ENCODE measurements at regions not wholly inside any gene's neighbourhood (a gene's known extent, or its start where the extent isn't known, plus 50 kb on each side); places are given as distances from the start of the nearest gene placed in this dataset.
"Not testable (repeated sequence)": the region's sequence is repeated elsewhere in the genome, so short reads cannot be mapped to it uniquely, and the experiment has no call there.

DNA sequence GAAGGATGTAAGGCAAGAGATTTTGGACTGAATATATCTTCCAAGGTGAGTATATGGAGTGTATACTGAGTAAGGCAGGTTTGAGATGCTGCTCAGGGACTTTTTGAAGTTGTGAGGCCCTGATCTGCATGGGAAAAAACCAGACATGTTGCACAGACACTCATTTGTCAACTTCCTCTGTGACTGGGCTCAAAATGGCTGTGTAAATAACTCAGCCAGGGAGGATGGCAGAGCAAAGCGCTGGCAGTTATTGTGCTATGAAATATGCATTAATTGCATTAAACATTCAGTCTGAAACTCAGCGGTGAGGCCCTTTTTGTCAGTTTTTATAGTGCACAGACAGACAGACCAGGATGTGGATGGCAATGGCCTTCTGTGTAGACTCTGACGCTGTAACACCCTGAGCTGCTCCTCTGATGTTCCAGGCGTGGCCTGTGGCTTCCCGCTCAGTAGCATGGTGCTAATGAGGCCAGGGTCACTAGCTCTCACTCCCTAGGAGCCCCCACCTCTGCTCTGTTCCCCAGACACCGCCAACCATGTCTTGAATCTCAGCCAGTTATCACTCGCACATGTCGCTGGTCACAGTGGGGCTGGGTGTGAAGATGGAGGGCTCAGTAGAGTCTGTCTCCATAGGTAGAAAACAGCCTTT, 307.0 kb upstream of the PROX1 start:
- no peak for DNase-seq (ENCODE audit: low spot score)

DNA sequence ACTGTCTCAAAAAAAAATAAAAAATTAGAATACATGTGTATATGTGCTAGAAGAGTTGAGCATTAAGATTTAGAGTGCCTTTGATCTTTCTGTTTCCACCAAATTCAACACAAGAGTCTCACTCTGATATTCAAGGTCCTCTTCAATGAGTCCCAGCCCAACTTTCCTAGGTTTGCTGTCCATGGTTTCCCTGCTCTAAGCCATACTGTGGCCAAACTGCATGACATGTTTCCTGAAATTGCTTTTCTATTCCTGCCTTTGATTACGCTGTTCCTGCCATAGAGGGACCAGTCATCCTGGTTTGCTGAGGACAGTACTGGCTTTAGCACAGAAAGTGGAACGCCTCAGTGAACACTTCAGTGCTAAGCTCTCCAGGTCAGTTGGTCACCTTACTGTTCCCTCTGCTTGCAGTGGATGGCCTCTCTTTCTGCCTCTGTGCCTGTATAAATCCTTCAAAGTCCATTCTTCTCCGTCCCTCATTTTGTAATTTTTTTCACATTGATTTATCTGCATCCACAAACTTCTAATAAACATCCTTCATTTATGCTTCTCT, 305.9 kb upstream of the PROX1 start:
- DNase-seq (ENCODE audit: low spot score): no peak

DNA sequence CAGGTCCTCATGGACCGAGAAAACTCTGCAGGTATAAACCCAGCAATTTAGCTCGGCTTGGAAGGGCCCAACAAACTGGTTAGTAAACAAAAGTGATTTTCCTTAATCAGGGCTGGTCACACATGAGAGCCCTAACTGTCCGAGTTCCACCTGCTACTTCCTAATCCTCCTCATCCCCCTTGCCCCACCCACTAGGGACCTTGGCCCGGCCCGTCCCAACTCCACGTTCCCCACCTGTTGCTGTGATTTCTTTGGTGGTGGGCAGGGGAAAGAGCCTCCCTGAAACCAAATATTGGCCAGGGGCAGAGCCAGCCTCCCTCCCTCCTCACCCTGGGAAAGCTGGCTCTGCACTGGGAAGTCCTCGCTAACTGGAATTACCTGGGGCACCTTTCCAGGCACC, 304.2 kb upstream of the PROX1 start:
- no peak for DNase-seq (ENCODE audit: low spot score)

DNA sequence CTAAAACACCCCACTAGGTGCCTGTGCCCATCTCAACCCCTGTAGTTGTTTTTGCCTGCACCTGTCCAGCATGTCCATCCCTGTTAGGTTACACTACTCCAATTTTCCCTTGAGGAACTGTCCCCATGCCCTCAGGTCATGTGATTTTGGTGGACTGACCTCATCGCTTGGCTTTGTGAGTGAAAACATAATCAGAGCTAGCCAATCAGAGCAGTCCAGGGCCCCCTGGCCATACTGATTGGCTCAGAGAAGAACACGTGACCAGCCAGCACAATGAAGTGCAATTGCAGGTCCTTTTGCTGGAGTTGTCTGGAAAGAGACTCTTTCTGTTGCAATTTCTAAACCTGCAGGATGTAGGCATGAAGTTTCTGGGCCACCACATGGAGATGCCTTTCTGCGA, 303.3 kb upstream of the PROX1 start:
- no peak for DNase-seq (ENCODE audit: low spot score)

DNA sequence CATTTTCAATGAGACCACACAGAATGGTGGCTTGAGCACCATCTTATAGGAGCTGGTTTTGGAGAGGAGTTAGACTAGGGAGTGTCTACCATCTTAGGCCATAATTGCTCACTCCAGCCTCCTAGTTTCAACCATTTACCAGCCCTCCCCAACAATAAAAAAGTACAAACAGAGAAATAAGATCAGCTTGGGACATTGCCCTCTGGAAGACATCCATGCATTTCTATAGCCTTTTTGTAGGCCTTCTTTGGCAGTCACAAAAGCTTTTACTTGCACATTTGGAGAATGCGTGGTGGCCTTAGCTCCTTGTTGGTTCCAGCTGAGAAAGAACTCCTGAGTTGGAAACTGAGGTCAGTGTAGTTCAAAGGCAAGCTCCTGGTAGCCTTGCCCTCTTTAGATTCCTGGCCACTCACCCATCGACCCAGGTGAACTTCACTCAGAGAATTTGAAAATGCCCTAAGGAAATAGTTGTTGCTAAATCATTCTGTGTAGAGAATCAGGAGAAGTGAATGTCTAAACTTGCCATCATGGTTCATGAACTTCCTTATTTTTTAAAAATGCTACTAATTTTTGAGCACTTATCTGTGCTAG, 301.7 kb upstream of the PROX1 start:
- DNase-seq (ENCODE audit: low spot score): no peak

DNA sequence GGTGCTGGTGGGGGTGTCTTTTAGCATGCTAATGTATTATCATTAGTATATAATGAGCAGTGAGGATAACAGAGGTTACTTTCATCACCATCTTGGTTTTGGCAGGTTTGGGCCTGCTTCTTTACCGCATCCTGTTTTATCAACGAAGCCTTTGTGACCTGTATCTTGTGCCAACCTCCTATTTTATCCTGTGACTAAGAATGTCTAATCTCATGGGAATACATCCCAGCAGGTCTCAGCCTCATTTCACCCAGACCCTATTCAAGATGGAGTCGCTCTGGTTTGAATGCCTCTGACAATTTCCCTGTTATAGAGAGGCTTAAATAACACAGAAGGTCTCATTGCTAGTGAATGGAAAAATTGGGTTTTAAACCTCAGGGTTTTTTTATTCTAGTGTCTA, 300.8 kb upstream of the PROX1 start:
- no peak for DNase-seq (ENCODE audit: low spot score)

DNA sequence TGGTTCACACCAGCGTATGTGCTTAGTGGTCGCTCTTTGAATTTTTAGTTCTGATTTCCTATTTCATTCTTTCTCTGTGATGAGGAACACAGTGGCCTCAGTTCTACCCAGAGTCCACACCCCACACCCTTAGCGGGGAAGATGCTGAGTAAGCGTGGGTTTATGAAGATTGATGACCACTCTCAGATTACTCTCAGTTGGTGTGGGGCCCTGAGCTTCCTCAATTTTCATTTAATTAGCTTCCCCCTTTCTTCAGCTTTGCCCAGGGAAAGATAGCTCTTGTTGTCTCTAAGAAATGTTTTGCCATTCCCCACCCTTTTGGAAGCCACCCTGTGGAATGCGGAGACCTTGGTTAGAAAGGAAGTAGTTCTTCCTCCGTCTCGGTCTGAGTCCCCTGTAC, 299.9 kb upstream of the PROX1 start:
- DNase-seq (ENCODE audit: low spot score): no peak

DNA sequence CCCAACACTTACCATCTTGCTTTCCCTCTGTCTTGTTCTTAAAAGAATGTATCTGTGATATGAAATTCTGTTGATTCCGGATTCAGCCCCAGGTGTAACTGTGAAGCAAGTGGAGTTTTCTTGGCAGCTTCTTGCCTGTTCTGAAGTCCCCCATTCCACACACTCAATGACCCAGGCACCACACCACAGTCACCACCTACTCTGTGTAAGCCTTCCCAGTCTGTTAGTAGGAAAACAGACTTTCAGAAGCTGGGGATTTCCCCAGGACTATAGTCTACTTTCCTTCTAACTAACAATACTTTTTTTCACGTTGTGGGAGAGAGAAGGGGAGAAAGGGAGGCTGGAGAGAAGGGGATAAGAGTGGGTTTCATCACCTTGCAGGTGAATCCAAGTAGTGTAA, 299.1 kb upstream of the PROX1 start:
- no peak for DNase-seq (ENCODE audit: low spot score)

DNA sequence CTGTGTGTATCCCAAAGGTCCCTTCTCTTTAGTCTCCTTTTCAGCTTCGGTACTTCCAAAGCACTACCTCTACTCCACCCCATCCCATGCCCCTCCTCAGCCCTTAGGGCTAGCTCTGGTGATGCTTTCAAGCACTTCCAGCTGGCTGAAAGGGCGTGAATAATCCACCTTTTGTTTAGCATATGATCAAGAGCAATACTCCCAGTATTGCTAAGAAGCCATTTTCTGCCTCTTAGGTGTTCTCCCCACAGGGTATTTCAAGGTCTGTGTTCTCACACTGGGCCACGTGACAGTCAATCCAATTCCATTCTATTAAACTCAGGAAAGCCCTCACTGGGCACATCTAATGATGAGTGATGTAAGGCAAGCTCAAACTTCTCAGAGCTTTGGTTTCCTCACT, 298.5 kb upstream of the PROX1 start:
- no peak for DNase-seq (ENCODE audit: low spot score)

DNA sequence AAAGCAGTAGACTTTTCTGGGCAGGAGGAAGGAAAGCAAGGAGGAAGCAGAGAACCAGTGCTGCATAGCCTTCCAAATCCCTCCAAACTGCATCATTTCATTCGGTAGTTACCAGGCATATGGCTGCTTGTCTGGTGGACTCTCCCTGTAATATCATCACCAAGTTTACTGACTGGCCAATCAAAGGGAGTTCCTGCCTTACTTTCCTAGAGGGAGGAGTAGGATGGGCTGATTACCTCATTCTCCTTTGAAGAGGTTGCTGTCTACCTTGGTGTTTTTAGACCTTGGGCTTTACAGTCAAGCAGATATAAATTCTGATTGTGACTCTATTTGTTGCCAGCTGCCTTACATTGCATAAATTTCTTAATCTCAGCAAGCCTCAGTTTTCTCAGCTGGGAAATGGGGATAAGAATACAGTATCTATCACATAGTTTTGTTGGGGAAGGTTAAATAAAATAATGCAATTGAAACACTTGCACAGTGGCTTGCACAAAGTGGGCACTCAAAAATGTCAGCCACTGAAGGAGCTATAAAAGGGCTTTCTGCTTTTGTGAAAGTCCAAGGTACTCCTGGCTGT, 297.3 kb upstream of the PROX1 start:
- no peak for DNase-seq (ENCODE audit: low spot score)

DNA sequence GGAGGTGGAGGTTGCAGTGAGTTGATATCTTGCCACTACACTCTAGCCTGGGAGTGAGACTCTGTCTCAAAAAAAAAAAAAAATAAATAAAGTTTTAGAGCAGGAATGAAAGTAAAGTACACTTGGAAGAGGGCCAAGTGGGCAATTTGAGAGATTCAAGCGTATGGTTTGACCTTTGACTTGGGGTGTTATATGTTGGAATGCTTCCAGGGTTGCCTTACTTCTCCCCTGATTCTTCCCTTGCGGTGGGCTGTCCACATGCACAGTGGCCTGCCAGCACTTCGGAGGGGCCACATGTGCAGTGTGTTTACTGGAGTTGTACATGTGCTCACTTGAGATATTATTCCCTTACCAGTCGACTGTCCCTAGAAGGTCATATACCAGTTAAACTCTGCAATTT, 295.5 kb upstream of the PROX1 start:
- no peak for DNase-seq (ENCODE audit: low spot score)

DNA sequence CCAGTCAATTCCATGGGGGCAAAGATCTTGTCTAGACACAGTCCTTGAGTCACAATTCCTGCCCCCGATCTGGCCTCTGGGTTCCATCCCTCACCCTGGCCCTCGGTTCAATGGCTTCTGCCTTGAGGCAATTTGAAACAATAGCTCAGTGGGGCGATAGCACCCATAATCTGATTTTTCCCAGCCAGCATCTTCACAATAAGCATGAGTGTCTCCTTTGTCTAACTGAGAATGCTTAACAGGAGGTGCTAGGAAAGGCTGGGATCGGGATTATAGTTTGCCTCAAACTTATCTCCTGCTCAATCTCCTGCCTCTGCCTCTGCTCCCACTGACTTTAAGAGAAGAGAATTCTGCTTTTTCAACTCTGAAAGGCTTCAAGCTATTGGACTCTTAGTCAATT, 293.9 kb upstream of the PROX1 start:
- no peak for DNase-seq (ENCODE audit: low spot score)

DNA sequence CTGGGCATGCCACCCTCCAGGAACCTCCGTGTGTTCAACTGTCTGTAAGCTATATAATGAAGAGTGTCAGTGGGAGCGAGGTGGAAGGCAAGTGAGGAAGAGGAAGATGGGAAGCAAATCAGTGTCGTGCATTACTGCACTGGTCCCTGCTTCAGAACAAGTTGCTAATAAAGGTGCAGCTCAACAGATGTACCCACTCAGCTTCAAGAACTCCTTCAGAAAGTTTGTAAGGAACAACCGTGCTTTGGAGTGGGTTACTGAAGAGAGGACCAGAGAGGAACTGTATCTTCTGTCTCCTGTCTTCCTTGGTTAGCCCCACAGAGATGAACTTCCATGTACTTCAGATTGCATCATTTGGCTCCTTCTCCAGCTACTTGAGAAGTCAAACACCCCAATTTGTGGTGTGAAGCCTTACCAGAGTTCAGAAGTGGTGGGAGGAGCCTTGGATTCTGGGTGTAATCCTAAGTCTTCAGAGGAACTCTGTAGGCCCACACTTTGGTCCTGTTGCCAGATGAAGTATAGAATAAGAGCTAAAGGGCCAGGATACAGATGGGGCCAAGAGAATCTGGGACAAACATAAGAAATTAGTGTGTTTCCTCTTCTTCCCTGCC, 290.5 kb upstream of the PROX1 start:
- no peak for DNase-seq (ENCODE audit: low spot score)

DNA sequence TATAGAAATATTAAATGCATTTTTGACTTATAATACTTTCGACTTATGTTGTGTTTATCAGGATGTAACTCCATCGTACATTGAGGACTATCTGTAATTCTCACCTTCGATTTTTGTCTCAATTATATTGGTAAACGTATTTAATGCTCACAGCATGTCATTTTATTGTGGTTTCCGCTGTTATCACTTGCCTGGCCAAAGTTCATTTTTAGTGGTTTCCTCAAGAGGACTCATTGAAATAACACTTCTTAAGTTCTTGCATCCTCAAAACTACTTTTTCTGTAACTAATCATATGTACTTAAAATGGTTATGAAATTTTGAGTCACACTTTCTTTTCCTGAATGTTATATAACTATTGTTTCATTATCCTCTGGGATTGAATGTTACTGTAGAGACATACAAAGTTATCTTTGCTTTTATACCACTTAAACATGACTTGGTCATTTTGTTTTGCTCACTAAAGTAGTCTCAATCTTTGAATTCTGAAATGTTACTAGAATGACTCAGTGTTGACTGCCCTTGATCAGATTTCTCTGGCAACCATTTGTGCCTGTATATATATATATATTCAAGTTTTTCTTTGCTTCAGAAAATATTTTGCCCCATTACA, 289.6 kb upstream of the PROX1 start:
- DNase-seq (ENCODE audit: low spot score): no peak

DNA sequence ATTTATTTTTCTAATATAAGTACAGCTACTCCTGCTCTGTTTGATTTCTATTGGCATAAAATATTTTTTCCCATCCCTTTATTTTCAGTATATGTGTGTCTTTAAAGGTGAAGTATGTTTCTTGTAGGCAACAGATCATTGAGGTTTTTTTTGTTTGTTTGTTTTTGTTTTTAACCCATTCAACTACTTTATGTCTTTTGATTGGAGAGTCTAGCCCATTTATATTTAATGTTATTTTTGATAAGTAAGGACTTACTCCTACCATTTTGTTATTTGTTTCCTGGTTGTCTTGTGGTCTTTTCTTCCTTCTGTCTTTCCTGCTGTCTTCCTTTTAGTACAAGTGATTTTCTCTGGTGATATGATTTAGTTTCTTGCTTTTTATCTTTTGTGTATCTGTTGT, 285.1 kb upstream of the PROX1 start:
- no peak for DNase-seq (ENCODE audit: low spot score)

DNA sequence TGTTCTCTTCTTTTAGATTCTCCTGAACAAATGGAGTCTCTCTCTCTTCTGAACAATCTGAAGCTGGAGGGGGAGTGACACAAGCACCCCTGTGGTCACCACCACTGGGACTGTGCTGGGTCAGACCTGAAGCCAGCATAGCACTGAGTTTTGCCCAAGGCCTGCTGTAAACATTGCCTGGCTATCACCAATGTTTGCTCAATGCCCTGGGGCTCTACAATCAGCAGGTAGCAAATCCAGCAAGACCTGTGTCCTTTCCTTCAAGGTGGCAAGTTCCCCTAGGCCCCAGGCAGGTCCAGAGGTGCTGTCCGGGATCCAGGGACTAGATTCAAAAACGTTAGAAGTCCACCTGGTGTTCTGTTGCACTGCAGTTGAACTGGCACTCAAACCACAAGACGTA, 282.8 kb upstream of the PROX1 start:
- no peak for DNase-seq (ENCODE audit: low spot score)

DNA sequence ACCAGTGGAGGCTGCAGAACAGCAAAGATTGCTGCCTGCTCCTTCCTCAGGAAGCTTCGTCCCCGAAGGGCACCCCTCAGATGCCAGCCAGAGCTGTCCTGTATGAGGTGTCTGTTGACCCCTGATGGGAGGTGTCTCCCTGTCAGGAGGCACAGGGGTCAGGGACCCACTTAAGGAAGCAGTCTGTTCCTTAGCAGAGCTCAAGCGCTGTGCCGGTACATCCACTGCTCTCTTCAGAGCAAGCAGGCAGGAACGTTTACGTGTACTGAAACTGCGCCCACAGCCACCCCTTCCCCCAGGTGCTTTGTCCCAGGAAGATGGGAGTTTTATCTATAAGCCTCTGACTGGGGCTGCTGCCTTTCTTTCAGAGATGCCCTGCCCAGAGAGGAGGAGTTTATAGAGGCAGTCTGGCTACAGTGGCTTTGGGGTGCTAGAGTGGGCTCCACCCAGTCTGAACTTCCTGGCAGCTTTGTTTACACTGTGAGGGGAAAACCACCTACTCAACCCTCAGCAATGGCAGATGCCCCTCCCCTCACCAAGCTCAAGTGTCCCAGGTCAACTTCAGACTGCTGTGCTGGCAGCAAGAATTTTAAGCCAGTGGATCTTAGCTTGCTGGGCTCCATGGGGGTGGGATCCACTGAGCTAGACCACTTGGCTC, 275.8 kb upstream of the PROX1 start:
- DNase-seq (ENCODE audit: low spot score): not testable (repeated sequence)

DNA sequence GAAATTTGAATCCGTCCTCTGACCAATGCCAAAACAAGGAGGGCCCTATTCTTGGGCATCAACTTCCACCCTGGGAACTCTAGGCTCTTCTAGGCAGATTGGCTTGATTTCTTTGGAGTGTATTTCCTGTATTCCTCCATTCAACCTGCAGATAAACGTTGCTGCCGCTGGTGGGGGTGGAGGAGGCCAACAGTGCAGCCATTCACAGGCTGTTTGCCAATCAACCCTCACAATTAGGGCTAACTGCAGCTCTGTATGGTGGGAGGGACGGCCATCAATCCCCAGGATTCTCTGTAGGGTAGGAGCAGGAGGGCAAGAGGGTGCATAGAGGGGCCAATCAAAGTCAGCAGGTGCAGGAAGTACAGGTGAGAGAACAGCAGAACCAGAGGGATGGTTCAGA, 273.1 kb upstream of the PROX1 start:
- no peak for DNase-seq (ENCODE audit: low spot score)

DNA sequence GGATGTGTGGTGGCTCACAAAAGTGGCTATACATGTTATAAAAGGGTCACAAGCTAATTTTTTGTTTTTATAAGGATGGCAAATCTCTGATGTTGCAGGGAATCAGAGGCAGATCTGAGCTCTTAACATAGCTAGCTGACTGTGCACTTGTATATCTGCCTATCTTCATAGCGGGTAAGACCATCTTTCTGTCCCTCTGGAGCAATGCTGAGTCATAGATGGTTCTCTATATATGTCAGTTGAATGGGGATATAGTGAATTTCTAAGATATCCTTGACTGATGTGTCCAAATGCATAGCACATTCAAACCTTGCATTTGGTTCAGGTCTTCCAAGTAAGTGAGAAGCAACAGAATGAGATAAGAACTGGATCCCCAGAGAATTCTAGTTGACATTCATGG, 272.6 kb upstream of the PROX1 start:
- no peak for DNase-seq (ENCODE audit: low spot score)

DNA sequence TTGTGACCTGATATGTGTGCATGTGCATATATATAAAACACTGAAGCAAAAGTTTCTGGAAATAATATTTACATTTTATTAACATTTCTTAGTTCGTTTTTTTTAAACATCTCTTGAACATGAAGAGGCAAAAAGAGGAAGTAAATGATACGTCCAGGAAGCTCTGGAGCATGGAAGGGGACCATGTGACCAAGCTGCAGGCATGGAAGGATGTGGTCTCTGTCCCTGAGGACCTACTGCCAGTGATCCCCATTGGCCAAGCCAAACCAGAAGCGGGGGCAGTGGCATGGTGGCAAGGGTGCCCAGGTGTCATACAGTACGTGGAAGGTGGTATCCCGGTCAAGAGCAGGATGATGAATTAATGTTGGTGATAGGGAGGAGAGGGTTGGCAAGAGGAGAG, 268.3 kb upstream of the PROX1 start:
- DNase-seq (ENCODE audit: low spot score): no peak

DNA sequence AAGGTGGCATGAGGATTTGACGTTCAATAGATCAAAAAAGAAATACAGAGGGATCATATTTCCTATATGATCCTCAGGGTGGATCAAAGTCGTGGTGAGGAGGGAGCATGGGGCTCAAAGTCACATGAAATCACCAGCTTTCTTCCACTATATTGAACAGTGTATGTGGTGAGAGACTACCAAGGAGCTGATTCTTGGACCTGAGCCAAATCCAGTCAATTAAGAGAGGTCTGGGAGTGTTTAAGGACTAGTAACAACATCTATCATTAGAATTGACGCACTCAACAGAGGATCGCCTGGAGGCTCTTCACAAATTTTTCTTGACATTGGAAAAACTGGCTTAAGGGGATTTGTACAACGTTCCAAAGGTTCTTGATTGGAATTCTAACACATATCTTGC, 267.7 kb upstream of the PROX1 start:
- no peak for DNase-seq (ENCODE audit: low spot score)

DNA sequence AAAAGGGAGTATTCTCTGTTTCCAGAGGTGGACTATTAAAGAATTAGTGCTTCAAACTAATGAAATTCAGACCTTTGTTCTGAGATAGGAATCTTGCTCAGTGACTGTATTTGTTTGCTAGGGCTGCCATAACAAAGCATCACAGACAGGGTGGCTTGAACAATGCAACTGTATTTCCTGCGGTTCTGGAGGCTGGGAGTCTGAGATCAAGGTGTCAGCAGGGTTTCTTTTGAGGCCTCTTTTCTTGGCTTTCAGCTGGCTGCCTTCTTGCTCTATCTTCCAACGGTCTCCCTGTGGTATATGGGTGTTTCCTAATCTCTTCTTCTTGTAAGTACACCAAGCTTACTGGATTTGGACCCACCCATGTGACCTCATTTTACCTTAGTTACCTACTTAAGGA, 264.6 kb upstream of the PROX1 start:
- no peak for DNase-seq (ENCODE audit: low spot score)
